ENCODE measurements at regions not wholly inside any gene's neighbourhood (a gene's known extent, or its start where the extent isn't known, plus 50 kb on each side); places are given as distances from the start of the nearest gene placed in this dataset.

- no peak for TF ChIP-seq CTCF (IDR thresholded peaks at IDR 0.05)
- TF ChIP-seq EZH2 (IDR thresholded peaks at IDR 0.05; ENCODE audit: borderline replicate concordance, insufficient read depth, low read depth, low read length, poor library complexity, severe bottlenecking), result no peak
Observed at GRCh38 chr18:8980496-8980895, 122.0 kb upstream of the NDUFV2 start.
